SH-SY5Y (cell line): ENCODE measurements at regions not wholly inside any gene's neighbourhood (a gene's known extent, or its start where the extent isn't known, plus 50 kb on each side); places are given as distances from the start of the nearest gene placed in this dataset.

Experiments
- GATA2 ChIP-seq: IDR thresholded peaks from 2 replicates; pipeline ENCODE4 v1.6.1; 2011; ENCODE audit warnings: mild to moderate bottlenecking, low read depth, low read length
- GATA3 ChIP-seq: IDR thresholded peaks from 2 replicates; pipeline ENCODE4 v1.6.1; 2011; ENCODE audit warnings: low read depth, mild to moderate bottlenecking, low read length, moderate library complexity

DNA sequence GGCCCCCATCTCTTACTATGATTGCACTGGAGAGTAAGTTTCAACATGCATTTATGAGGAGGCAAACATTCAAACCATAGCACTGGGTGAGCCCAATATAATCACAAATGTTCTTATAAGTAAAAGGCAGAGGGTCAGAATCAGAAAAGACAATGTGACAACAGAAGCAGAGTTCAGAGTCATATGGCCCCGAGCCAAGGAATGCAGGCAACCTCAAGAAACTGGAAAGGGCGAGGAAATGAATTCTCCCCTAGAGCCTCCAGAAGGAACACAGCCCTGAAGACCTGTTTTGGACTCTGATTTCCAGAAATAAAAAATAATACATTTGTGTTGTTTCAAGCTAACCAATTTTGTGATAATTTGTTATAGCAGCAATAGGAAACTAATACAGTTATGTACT, 81.3 kb upstream of the ABI3BP start:
- TF ChIP-seq GATA2 (no peak), GATA3 (no peak)

DNA sequence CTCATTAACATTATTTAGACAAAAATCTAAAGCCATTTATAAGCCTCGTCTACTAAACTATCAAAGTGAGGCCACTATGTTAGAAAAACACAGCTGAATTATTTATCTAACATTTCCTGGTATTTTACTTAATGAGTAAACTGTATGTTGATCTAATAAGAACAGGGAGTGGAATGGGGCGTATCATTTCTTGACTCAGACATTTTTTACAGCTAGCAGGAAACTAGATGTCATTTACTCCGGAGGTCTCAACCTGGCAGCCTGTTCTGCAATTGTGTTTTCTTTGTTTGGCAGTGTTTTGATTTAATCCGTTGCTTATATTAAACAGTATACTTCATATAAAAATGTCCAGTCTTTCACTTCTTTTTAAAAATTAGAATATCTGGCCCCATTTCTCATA, 79.1 kb upstream of the ABI3BP start:
- TF ChIP-seq GATA2 = no peak
- no peak for TF ChIP-seq GATA3

- no peak for TF ChIP-seq GATA3
- no peak for TF ChIP-seq GATA2
Measured at GRCh38 chr3:101070799-101071121, 77.5 kb upstream of the ABI3BP start.

DNA sequence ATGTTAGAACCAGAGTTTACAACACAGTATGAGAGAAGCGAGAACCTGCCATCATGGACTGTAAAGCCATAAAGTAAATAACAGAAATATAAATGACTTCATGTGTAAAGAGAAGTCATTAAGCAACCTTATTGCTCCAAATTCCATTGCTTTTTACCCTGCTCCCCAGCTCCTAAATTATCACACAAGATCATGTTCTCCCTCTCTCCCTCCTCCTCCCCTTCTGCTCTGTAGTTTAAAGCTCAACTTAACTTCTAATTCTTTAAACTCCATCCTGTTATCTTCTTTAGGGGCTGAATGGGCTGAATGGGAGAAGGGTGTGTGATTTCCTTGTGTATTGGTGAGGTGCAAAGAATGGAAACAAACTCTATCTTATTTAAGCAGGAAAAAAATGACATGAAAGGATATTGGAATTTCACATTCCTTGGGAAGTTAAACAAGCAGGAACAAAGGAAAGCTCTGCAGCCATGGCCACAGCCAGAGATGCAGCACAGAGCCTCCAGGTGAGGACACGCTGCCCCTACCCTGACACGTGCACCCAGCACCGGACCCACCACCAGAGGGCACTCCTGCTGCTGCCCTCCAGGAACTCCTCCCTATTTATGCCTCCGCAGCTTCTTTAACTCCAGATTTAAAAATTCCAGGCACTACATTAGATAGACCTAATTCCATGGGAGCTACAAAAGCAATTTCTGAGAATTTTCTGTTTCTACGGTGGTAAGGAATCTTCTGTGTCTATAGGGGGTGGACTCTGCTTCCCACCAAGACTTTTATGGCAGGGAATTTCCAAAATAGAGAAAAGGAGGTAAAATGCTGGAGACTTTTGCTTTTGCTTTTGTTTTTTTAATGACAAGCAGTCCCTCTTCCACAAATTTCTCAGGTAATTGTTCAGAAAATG, 76.9 kb upstream of the ABI3BP start:
- TF ChIP-seq GATA2 = no peak
- TF ChIP-seq GATA3 = no peak

DNA sequence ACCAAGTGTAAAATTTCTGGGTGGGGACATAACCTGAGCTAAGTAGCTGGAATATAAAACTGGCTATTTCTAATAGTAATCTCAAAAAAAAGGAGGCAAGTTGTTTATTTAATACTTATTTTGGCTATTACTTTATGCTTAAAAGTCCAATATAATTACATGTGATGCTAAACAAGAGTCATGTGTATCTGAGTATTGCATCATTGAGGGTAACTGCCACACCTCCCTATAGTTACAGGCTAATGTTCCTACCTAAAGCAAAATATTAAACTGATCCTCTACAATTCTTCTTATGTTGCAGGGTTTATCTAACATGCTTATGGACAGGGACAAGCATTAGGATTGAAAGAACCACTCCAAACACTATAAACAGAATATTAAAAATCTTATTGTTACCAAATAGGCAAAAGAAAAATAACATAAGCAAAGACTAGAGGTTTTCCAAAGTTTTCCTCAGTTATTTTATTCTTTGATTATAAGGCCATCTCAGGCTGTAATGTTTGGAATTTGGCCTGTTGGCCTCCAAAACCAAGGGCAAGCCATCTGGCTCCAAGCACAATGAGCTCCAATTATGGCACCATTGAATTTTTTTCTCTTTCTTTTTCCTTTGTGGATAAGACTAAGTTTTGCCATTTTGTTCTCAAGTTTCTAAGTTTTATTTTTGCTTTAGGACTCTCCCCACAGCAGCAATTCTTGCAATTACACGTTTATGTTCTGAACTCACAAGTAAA, 75.8 kb upstream of the ABI3BP start:
- TF ChIP-seq GATA2 (no peak), GATA3 (no peak)

DNA sequence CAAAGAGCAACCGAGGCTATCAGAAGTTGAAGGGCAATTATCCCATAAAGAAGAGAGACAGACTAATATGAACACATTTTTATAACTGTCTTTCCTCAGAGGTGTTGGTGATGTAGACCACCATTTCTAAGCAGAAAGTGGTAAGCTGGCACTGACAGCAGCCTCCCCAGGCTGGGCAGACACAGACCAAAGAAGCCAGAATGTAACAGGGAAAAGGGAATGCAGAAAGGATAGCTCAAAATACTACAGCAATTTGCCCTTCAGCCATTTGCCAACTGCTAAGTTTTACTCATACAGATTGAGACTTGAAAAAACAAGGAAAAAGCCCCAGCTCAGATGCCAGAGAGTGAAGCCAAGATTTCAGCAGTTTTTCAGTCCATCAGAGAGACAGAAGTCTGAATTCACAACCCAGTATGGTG, 73.5 kb upstream of the ABI3BP start:
- no peak for TF ChIP-seq GATA3
- TF ChIP-seq GATA2 = no peak

- TF ChIP-seq GATA2 = no peak
- no peak for TF ChIP-seq GATA3
Measured at GRCh38 chr3:101065962-101066361, 72.7 kb upstream of the ABI3BP start.

- TF ChIP-seq GATA2 (no peak), GATA3 (no peak)
Measured at GRCh38 chr3:101063401-101063800, 70.2 kb upstream of the ABI3BP start.

DNA sequence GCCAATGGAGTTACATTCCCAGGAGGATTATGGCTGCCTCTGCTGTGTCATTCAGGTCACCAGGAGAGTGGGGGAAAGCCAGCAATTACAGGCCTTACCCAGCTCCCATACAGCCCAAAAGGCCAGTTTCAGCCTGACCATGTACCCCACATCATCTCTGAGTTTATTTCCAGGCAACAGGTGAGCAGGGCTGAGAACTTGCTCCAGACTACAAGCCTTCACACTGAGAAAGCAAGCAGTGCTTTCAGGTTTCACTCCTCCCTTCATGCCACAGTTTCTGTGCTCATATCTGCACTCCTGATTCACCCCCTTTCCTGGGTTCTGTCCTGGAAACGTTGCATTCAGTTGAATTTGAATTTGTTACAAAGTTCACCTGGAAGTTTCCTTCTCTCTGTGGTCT, 68.1 kb upstream of the ABI3BP start:
- TF ChIP-seq GATA3 = no peak
- no peak for TF ChIP-seq GATA2

DNA sequence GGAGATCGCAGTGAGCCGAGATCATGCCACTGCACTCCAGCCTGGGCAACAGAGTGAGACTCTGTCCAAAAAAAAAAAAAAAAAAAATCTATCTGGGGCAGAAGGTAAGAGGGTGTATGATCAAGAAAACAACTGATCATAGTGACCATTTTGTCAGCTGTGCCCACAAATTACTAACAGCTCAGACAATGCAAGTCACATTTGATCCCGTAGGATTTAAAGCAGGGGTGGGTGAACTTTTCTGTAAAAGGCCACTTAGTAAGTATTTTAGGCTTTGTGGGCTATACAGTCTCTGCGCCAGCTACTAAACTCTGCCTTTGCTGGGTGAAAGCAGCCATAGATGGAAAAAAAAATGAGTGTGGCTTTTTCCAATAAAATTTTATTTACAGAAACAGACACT, 57.6 kb upstream of the ABI3BP start:
- TF ChIP-seq GATA3 = no peak
- TF ChIP-seq GATA2 = no peak

GRCh38 chr3:101050046-101050445, 56.8 kb upstream of the ABI3BP start:
- no peak for TF ChIP-seq GATA2
- TF ChIP-seq GATA3 = no peak

- TF ChIP-seq GATA3 (no peak), GATA2 (no peak)
Measured at GRCh38 chr3:101049532-101049931, 56.3 kb upstream of the ABI3BP start.

- TF ChIP-seq GATA2 (no peak), GATA3 (no peak)
Measured at GRCh38 chr3:101043687-101044078, 50.5 kb upstream of the ABI3BP start.

- TF ChIP-seq GATA3 (no peak), GATA2 (no peak)
Measured at GRCh38 chr3:101042996-101043686, 49.9 kb upstream of the ABI3BP start.
